ENCODE measurements at regions not wholly inside any gene's neighbourhood (a gene's known extent, or its start where the extent isn't known, plus 50 kb on each side); places are given as distances from the start of the nearest gene placed in this dataset.

- no peak for TF ChIP-seq POLR2AphosphoS5 (IDR thresholded peaks at IDR 0.05; ENCODE audit: low read depth, low read length)
- TF ChIP-seq POLR2A (IDR thresholded peaks at IDR 0.05; ENCODE audit: low read depth, low read length) = no peak
Observed at GRCh38 chr1:208892147-208892546, 648.0 kb upstream of the PLXNA2 start.

All from GM12891 (cell line).